ENCODE measurements at regions not wholly inside any gene's neighbourhood (a gene's known extent, or its start where the extent isn't known, plus 50 kb on each side); places are given as distances from the start of the nearest gene placed in this dataset.

DNA sequence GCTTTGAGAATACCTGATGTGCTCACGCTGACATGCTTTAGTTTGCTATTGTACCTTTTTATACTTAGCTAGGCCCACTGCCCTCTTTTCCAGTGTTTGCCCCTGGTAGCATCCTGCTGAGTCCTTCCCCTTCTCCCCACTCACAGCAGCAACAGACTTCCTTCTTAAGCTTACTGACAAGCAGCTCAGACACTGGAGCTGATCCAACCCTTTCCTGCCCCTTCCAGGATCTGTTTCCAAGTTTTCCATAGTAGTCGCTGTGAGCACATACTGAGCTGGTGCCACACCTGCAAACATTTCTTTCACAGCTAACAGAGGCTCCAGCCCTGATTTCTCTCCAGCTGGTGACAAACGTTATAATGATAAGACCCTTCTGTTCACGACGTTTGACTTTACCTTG is 991.4 kb upstream of the CELF4 start:
- TF ChIP-seq, protein P1, sequence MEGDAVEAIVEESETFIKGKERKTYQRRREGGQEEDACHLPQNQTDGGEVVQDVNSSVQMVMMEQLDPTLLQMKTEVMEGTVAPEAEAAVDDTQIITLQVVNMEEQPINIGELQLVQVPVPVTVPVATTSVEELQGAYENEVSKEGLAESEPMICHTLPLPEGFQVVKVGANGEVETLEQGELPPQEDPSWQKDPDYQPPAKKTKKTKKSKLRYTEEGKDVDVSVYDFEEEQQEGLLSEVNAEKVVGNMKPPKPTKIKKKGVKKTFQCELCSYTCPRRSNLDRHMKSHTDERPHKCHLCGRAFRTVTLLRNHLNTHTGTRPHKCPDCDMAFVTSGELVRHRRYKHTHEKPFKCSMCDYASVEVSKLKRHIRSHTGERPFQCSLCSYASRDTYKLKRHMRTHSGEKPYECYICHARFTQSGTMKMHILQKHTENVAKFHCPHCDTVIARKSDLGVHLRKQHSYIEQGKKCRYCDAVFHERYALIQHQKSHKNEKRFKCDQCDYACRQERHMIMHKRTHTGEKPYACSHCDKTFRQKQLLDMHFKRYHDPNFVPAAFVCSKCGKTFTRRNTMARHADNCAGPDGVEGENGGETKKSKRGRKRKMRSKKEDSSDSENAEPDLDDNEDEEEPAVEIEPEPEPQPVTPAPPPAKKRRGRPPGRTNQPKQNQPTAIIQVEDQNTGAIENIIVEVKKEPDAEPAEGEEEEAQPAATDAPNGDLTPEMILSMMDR (IDR thresholded peaks at IDR 0.05): no peak
- H3K27me3 ChIP-seq (replicated peaks; ENCODE audit: insufficient read depth): no peaks in the 10 kb centered on the region
- no peak overlapping the region for H3K4me3 ChIP-seq
- H3K9me3 ChIP-seq: no peaks in the 10 kb centered on the region
- no peak for ATAC-seq (ENCODE audit: insufficient number of reproducible peaks, low FRiP score, low read depth)
- no peak for DNase-seq (ENCODE audit: low spot score)
- no peaks in the 10 kb centered on the region for H3K36me3 ChIP-seq
- no peaks in the 10 kb centered on the region for H3K4me1 ChIP-seq (ENCODE audit: control insufficient read depth in 1 of 2, low read depth in 2 of 2)
- no peak overlapping the region for H3K27ac ChIP-seq

DNA sequence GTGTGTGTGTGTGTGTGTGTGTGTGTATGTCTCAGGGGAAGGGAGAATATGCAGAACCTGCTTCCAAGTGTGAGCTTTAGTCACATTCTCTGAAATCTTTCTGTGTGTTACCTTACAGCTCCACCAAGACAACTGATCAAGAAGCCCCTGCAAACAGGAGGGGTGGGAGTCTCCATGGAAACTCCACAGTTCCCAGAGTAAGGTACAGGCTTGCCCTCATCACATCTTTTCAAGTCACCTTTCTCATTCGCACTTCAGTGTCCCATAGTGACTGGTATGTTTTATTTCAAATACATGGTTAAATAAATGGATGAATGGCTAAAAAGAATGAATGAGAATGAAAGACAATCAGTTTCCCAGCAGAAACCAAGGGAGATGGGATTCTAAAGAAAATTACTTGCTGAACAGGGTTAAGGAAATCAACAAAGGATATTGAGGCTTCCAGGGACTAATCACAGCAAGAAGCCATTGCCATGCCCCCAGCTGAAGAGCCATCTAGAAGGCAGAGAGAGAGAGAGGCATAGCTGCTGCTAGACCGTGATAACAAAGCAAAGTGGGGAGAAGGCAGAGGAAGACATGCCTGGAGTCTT is 987.2 kb upstream of the CELF4 start:
- H3K27ac ChIP-seq: no peak overlapping the region
- H3K27me3 ChIP-seq (replicated peaks; ENCODE audit: insufficient read depth): no peaks in the 10 kb centered on the region
- H3K9me3 ChIP-seq: no peaks in the 10 kb centered on the region
- no peaks in the 10 kb centered on the region for H3K4me1 ChIP-seq (ENCODE audit: control insufficient read depth in 1 of 2, low read depth in 2 of 2)
- ATAC-seq (ENCODE audit: insufficient number of reproducible peaks, low FRiP score, low read depth): no peak
- no peak overlapping the region for H3K4me3 ChIP-seq
- no peak for DNase-seq (ENCODE audit: low spot score)
- TF ChIP-seq, protein P1 (IDR thresholded peaks at IDR 0.05): no peak
- H3K36me3 ChIP-seq: no peaks in the 10 kb centered on the region

DNA sequence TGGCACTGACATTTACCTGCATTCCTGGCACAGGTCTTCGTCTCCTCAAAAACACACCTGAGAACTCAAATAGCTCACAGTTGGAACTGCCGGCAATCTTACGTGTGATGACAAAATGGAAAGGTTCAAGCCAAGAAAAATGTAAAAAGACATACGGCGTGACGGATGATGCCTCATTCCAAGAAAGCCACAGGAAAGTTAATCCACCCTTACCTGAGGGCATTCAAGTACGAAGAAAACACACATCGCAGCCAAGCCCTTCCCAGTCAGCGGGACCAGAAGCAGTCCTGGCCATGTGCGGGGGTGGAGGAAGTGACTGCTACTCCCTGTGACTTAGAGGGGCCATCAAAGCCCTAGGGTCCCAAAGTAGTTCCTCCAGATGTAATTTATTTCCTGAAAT is 986.3 kb upstream of the CELF4 start:
- H3K36me3 ChIP-seq: no peaks in the 10 kb centered on the region
- no peaks in the 10 kb centered on the region for H3K4me1 ChIP-seq (ENCODE audit: control insufficient read depth in 1 of 2, low read depth in 2 of 2)
- ATAC-seq (ENCODE audit: insufficient number of reproducible peaks, low FRiP score, low read depth): no peak
- no peak overlapping the region for H3K4me3 ChIP-seq
- H3K9me3 ChIP-seq: no peaks in the 10 kb centered on the region
- H3K27me3 ChIP-seq (replicated peaks; ENCODE audit: insufficient read depth): no peaks in the 10 kb centered on the region
- no peak for DNase-seq (ENCODE audit: low spot score)
- H3K27ac ChIP-seq: no peak overlapping the region
- TF ChIP-seq, protein P1 (IDR thresholded peaks at IDR 0.05): no peak

DNA sequence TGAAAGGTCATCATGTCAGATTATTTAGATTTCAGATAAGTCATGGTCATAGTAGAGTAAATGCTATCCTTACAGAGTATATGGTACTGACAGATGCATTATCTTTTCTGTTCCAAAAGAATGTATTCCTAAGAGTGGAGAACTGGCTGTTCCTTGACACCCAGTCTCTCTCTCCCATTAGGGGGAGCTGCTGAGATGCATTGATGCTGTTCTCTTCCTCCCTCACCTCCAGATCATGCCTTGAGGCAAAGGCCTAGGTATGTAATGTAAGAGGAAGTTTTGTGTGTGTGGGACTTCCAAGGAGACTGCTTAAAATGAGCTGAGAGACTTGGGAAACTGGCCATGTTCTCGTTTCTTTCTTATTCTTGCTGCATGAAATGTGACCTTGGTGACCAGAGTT is 979.5 kb upstream of the CELF4 start:
- DNase-seq (ENCODE audit: low spot score) (no peak), ATAC-seq (ENCODE audit: insufficient number of reproducible peaks, low FRiP score, low read depth) (no peak)
- Histone ChIP-seq H3K4me3 (no peak overlapping the region), H3K4me1 (ENCODE audit: control insufficient read depth in 1 of 2, low read depth in 2 of 2) (no peaks in the 10 kb centered on the region), H3K27ac (no peak overlapping the region), H3K27me3 (replicated peaks; ENCODE audit: insufficient read depth) (no peaks in the 10 kb centered on the region), H3K9me3 (no peaks in the 10 kb centered on the region), H3K36me3 (no peaks in the 10 kb centered on the region)
- TF ChIP-seq, protein P1 (IDR thresholded peaks at IDR 0.05): no peak

DNA sequence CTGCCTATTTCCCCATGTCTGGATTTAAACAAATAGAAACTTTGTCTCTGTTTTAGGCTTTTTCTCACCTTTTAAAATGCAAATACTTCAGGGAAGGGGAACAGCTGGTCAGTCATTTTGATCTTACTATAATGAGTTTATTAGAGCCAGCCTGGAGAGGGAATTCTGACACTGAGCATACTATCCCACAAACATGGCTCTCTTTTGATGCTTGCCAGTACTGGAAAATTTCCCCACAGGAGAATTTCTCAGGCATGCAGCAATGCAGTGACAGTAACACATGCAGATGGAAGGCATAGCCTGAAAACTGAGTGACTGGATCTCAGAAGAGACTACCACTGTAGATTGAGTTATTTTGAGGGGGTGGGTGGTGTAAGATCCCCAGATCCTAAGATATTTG is 974.3 kb upstream of the CELF4 start:
- no peaks in the 10 kb centered on the region for H3K9me3 ChIP-seq
- no peaks in the 10 kb centered on the region for H3K36me3 ChIP-seq
- TF ChIP-seq, protein P1 (IDR thresholded peaks at IDR 0.05): no peak
- no peaks in the 10 kb centered on the region for H3K4me1 ChIP-seq (ENCODE audit: control insufficient read depth in 1 of 2, low read depth in 2 of 2)
- H3K4me3 ChIP-seq: no peak overlapping the region
- no peak overlapping the region for H3K27ac ChIP-seq
- ATAC-seq (ENCODE audit: insufficient number of reproducible peaks, low FRiP score, low read depth) (no peak), DNase-seq (ENCODE audit: low spot score) (no peak)
- no peaks in the 10 kb centered on the region for H3K27me3 ChIP-seq (replicated peaks; ENCODE audit: insufficient read depth)
